Fibroblast of the aortic adventitia (primary cell): ENCODE measurements at regions not wholly inside any gene's neighbourhood (a gene's known extent, or its start where the extent isn't known, plus 50 kb on each side); places are given as distances from the start of the nearest gene placed in this dataset.

Source experiments
- DNase-seq: peaks from one replicate; pipeline ENCODE4 v3.0.0-alpha.2; 2010; ENCODE audit warnings: low read depth
- H3K4me3 ChIP-seq: 2 replicates; pipeline ENCODE4 v1.5.1; 2011; ENCODE audit warnings: low read depth, mild to moderate bottlenecking, control low read depth, low read length, moderate library complexity
- CTCF ChIP-seq: IDR thresholded peaks from 2 replicates; pipeline ENCODE4 v1.5.1; 2011; ENCODE audit warnings: mild to moderate bottlenecking, low read length, control low read depth, inconsistent platforms; ENCODE audit not compliant: insufficient read depth

- no peak overlapping the region for H3K4me3 ChIP-seq
- no peak for TF ChIP-seq CTCF
- no peak for DNase-seq
Measured at GRCh38 chr3:177579419-177579818, 382.1 kb upstream of the TBL1XR1 start.

GRCh38 chr3:177580437-177580836 is 383.2 kb upstream of the TBL1XR1 start:
- no peak overlapping the region for H3K4me3 ChIP-seq
- no peak for DNase-seq
- TF ChIP-seq CTCF: no peak

- no peak for DNase-seq
- TF ChIP-seq CTCF: no peak
- no peak overlapping the region for H3K4me3 ChIP-seq
Measured at GRCh38 chr3:177585271-177585670, 388.0 kb upstream of the TBL1XR1 start.

GRCh38 chr3:177589041-177589650 is 391.9 kb upstream of the TBL1XR1 start:
- no peak for TF ChIP-seq CTCF
- no peak overlapping the region for H3K4me3 ChIP-seq
- DNase-seq: peak; percentile 39

GRCh38 chr3:177589911-177590381 is 392.7 kb upstream of the TBL1XR1 start:
- no peak for TF ChIP-seq CTCF
- H3K4me3 ChIP-seq: no peak overlapping the region
- peak; percentile 98 for DNase-seq

- TF ChIP-seq CTCF: no peak
- H3K4me3 ChIP-seq: no peak overlapping the region
- no peak for DNase-seq
Measured at GRCh38 chr3:177590826-177591225, 393.5 kb upstream of the TBL1XR1 start.

GRCh38 chr3:177591379-177591778 is 394.1 kb upstream of the TBL1XR1 start:
- DNase-seq: no peak
- no peak overlapping the region for H3K4me3 ChIP-seq
- TF ChIP-seq CTCF: no peak
